ENCODE measurements at regions not wholly inside any gene's neighbourhood (a gene's known extent, or its start where the extent isn't known, plus 50 kb on each side); places are given as distances from the start of the nearest gene placed in this dataset.

DNA sequence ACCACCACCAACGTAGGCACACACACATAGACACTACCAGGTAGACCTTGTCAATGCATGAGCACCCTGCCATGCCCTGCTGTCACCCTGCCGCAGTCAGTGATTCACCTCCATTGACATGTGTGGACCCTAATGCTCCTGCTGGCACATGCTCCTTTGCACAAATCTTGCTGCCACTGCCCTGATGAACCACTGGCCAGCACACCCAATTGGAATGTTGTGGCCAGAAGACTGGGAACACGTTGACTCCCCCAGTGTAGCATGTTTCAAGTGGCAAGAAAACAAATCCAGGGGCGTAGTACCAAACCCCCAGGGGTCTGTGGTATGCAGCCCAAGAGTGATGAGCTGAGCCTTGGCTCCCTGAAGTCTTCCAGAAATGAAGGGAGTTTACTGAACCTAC is 486.4 kb upstream of the KIF2B start:
- intact Hi-C loops (cut with micrococcal nuclease), result no loop called here
- Mint-ChIP-seq H3K36me3 (ENCODE audit: insufficient read depth, unreplicated experiment) (no peaks in the 10 kb centered on the region), H3K4me3 (ENCODE audit: unreplicated experiment) (no peak overlapping the region), H3K4me1 (ENCODE audit: insufficient read depth, unreplicated experiment) (peaks cover 9% of the 10 kb centered on the region), H3K27ac (ENCODE audit: low read depth, unreplicated experiment) (no peak overlapping the region), H3K27me3 (ENCODE audit: insufficient read depth, unreplicated experiment) (no peaks in the 10 kb centered on the region), H3K9me3 (ENCODE audit: unreplicated experiment) (peaks cover 19% of the 10 kb centered on the region)
- CTCF ChIA-PET, result no interaction called here
- no peak for DNase-seq (ENCODE audit: unreplicated experiment)
- no TSS peak for BruUV-seq (replicated peaks)
- POLR2A ChIA-PET, result interaction anchor here (0.6 kb wide), 1 partner anchor 1106 kb away, joined by 3 read pairs; no protein-coding TSS in a partner anchor
- TF ChIP-seq CTCF (IDR thresholded peaks at IDR 0.05; ENCODE audit: unreplicated experiment), result no peak

DNA sequence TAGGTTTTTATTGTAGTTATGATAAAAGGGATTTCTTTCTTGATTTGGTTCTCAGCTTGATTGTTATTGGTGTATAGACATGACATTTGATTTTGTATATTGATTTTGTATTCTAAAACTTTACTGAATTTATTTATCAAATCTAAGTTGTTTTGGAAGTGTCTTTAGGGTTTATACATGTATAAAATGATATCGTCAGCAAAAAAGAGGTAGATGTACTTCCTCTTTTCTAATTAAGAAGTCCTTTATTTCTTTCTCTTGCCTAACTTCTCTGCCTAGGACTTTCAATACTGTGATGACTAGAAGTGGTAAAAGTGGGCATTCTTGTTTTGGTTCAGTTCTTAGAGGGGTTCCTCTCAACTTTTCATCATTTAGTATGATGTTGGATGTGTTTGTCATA is 487.3 kb upstream of the KIF2B start:
- DNase-seq (ENCODE audit: unreplicated experiment), result no peak
- no peak overlapping the region for H3K27ac Mint-ChIP-seq (ENCODE audit: low read depth, unreplicated experiment)
- no peak for TF ChIP-seq CTCF (IDR thresholded peaks at IDR 0.05; ENCODE audit: unreplicated experiment)
- peaks cover 9% of the 10 kb centered on the region for H3K4me1 Mint-ChIP-seq (ENCODE audit: insufficient read depth, unreplicated experiment)
- H3K27me3 Mint-ChIP-seq (ENCODE audit: insufficient read depth, unreplicated experiment), result no peaks in the 10 kb centered on the region
- H3K4me3 Mint-ChIP-seq (ENCODE audit: unreplicated experiment), result no peak overlapping the region
- no TSS peak for BruUV-seq (replicated peaks)
- intact Hi-C loops (cut with micrococcal nuclease), result no loop called here
- no peaks in the 10 kb centered on the region for H3K36me3 Mint-ChIP-seq (ENCODE audit: insufficient read depth, unreplicated experiment)
- peaks cover 13% of the 10 kb centered on the region for H3K9me3 Mint-ChIP-seq (ENCODE audit: unreplicated experiment)
- ChIA-PET CTCF (no interaction called here), POLR2A (no interaction called here)

DNA sequence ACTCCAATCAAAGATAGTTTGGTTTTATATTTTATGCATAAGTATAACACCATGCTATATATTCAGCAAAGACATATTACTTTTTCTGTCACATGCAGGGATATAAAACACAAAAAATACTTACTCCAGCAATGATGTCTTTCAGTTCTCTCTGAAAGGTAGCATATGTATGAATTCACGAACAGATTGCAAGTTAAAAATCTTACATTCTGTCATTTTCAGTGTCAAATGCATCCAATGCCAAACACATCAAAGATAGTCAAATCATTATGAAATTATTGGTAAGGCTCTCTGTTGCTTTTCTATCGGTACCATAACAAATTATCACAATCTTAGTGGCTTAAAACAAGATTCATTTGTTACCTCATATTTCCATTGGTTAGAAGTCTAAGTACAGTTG is 492.0 kb upstream of the KIF2B start:
- Mint-ChIP-seq H3K27me3 (ENCODE audit: insufficient read depth, unreplicated experiment) (no peaks in the 10 kb centered on the region), H3K36me3 (ENCODE audit: insufficient read depth, unreplicated experiment) (no peaks in the 10 kb centered on the region), H3K27ac (ENCODE audit: low read depth, unreplicated experiment) (no peak overlapping the region), H3K4me3 (ENCODE audit: unreplicated experiment) (no peak overlapping the region), H3K9me3 (ENCODE audit: unreplicated experiment) (peaks cover 6% of the 10 kb centered on the region), H3K4me1 (ENCODE audit: insufficient read depth, unreplicated experiment) (no peaks in the 10 kb centered on the region)
- TF ChIP-seq CTCF (IDR thresholded peaks at IDR 0.05; ENCODE audit: unreplicated experiment), result no peak
- POLR2A ChIA-PET, result no interaction called here
- CTCF ChIA-PET, result no interaction called here
- no TSS peak for BruUV-seq (replicated peaks)
- intact Hi-C loops (cut with micrococcal nuclease), result no loop called here
- DNase-seq (ENCODE audit: unreplicated experiment), result no peak

GRCh38 chr17:53321651-53322050 is 501.1 kb upstream of the KIF2B start:
- Mint-ChIP-seq H3K36me3 (ENCODE audit: insufficient read depth, unreplicated experiment) (no peaks in the 10 kb centered on the region), H3K4me3 (ENCODE audit: unreplicated experiment) (no peak overlapping the region), H3K27me3 (ENCODE audit: insufficient read depth, unreplicated experiment) (no peaks in the 10 kb centered on the region), H3K9me3 (ENCODE audit: unreplicated experiment) (no peaks in the 10 kb centered on the region), H3K27ac (ENCODE audit: low read depth, unreplicated experiment) (no peak overlapping the region), H3K4me1 (ENCODE audit: insufficient read depth, unreplicated experiment) (no peaks in the 10 kb centered on the region)
- CTCF ChIA-PET, result no interaction called here
- POLR2A ChIA-PET, result interaction anchor here (0.7 kb wide), 1 partner anchor 22 kb away, joined by 3 read pairs; no protein-coding TSS in a partner anchor
- no peak for DNase-seq (ENCODE audit: unreplicated experiment)
- BruUV-seq (replicated peaks), result no TSS peak
- intact Hi-C loops (cut with micrococcal nuclease), result no loop called here
- TF ChIP-seq CTCF (IDR thresholded peaks at IDR 0.05; ENCODE audit: unreplicated experiment), result no peak
